Thymus (tissue), 11 donors: ENCODE measurements at regions not wholly inside any gene's neighbourhood (a gene's known extent, or its start where the extent isn't known, plus 50 kb on each side); places are given as distances from the start of the nearest gene placed in this dataset.
"Not testable (repeated sequence)": the region's sequence is repeated elsewhere in the genome, so short reads cannot be mapped to it uniquely, and the experiment has no call there.

ENCODE experiments used
- DNase-seq, 9 donors: peaks; one replicate each; pipeline ENCODE4 v3.0.0-alpha.2; 2013; ENCODE audit warnings: low spot score in 9 of 9, low read depth in 6 of 9, missing footprints in 1 of 9
- H3K27ac ChIP-seq, 2 donors: one replicate each; pipeline ENCODE4 v1.5.1; 2013; ENCODE audit warnings: control low read depth in 1 of 2, low read depth in 1 of 2, low read length in 1 of 2, mild to moderate bottlenecking in 1 of 2, moderate library complexity in 1 of 2
- H3K27me3 ChIP-seq, 2 donors: one replicate each; pipeline ENCODE4 v1.5.1; 2013; ENCODE audit warnings: low read length in 1 of 2; ENCODE audit not compliant: control insufficient read depth in 2 of 2, insufficient read depth in 1 of 2
- H3K36me3 ChIP-seq, 2 donors: one replicate each; pipeline ENCODE4 v1.5.1; 2013; ENCODE audit warnings: low read length in 1 of 2, mild to moderate bottlenecking in 1 of 2, moderate library complexity in 1 of 2; ENCODE audit not compliant: control insufficient read depth in 2 of 2, insufficient read depth in 2 of 2
- H3K4me1 ChIP-seq, 2 donors: one replicate each; pipeline ENCODE4 v1.5.1; 2013; ENCODE audit warnings: low read length in 2 of 2; ENCODE audit not compliant: control insufficient read depth in 2 of 2, insufficient read depth in 2 of 2
- H3K4me3 ChIP-seq, 2 donors: one replicate each; pipeline ENCODE4 v1.5.1; 2013; ENCODE audit warnings: low read length in 2 of 2, control low read depth in 1 of 2, mild to moderate bottlenecking in 1 of 2
- H3K9me3 ChIP-seq, 2 donors: one replicate each; pipeline ENCODE4 v1.5.1; 2013; ENCODE audit warnings: low read length in 1 of 2, mild to moderate bottlenecking in 1 of 2; ENCODE audit not compliant: control insufficient read depth in 2 of 2, insufficient read depth in 1 of 2
- WGBS: extraction: QIAGEN DNeasy Blood & Tissue Kit; methylation state at CpG from one replicate; pipeline ENCODE4 v1.1.7; 2013; 5-methylcytosine and 5-hydroxymethylcytosine counted together
- donor health status: healthy.

DNA sequence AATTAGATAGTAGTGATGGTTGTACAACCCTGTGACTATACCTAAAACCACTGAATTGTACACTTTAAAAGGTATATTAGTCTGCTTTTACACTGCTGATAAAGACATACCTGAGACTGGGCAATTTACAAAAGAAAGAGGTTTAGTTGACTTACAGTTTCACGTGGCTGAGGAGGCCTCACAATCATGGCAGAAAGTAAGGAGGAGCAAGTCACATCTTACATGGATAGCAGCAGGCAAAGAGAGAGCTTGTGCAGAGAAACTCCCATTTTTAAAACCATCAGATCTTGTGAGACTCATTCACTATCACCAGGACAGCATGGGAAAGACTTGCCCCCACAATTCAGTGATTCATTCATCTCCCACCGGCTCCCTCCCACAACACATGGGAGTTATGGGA, 379.9 kb downstream of the RRAGC start:
- H3K36me3 ChIP-seq, H3K27ac ChIP-seq, H3K4me3 ChIP-seq, H3K4me1 ChIP-seq, H3K9me3 ChIP-seq, DNase-seq: not testable (repeated sequence)
- H3K27me3 ChIP-seq: peaks cover 17 to 36% of the 10 kb centered on the region in 2 donors
- 90% methylated on average over 2 of the region's 2 CpGs for WGBS

DNA sequence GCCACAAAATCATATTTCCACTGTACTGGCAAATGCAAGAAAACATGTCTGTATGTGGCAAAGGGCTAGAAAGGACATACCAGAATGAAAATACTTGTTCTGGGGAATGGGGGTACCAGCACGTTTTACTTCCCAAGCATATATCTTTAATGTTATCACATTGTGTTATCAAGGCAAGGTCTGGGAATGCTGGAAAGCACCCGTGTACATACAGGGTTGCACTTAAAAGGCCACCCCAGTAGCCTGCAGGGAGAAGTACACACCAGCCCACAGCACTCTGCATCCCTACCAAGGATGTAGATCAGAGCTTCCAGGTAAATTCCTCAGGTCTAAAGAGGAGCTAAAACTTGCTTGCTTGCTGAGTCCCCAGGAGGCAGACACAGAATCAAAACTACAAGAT, 381.8 kb downstream of the RRAGC start:
- H3K27ac ChIP-seq: no peak overlapping the region
- 80% methylated on average over 2 of the region's 2 CpGs for WGBS

DNA sequence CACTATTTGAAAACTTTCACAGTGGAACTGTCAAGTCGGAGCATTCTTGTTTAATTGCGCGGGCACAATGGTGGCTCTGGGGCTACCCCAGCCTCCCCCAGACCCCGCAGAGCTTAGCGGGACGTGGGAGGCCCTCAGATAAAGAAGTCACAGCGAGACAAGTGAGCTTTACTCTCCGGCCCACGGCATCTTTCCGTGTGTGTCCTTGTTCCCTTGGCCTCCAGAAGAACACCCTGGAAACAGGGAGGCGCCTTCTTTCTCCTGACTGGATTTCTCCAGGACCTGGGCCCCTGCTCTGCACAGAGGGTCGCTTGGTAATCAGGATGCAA, 382.8 kb downstream of the RRAGC start:
- H3K27me3 ChIP-seq: peaks cover 22 to 42% of the 10 kb centered on the region in 2 donors
- no peak overlapping the region for H3K27ac ChIP-seq
- no peaks in the 10 kb centered on the region for H3K4me1 ChIP-seq
- DNase-seq: no peak
- no peak overlapping the region for H3K4me3 ChIP-seq
- H3K36me3 ChIP-seq: no peaks in the 10 kb centered on the region
- no peaks in the 10 kb centered on the region for H3K9me3 ChIP-seq
- WGBS: 32% methylated on average over 12 of the region's 12 CpGs

More for the DNA sequence above, 381.8 kb downstream of the RRAGC start:
- H3K9me3 ChIP-seq: no peaks in the 10 kb centered on the region
- H3K4me3 ChIP-seq: no peak overlapping the region
- peaks cover 22 to 42% of the 10 kb centered on the region in 2 donors for H3K27me3 ChIP-seq
- no peaks in the 10 kb centered on the region for H3K36me3 ChIP-seq
- no peaks in the 10 kb centered on the region for H3K4me1 ChIP-seq
- DNase-seq: no peak

DNA sequence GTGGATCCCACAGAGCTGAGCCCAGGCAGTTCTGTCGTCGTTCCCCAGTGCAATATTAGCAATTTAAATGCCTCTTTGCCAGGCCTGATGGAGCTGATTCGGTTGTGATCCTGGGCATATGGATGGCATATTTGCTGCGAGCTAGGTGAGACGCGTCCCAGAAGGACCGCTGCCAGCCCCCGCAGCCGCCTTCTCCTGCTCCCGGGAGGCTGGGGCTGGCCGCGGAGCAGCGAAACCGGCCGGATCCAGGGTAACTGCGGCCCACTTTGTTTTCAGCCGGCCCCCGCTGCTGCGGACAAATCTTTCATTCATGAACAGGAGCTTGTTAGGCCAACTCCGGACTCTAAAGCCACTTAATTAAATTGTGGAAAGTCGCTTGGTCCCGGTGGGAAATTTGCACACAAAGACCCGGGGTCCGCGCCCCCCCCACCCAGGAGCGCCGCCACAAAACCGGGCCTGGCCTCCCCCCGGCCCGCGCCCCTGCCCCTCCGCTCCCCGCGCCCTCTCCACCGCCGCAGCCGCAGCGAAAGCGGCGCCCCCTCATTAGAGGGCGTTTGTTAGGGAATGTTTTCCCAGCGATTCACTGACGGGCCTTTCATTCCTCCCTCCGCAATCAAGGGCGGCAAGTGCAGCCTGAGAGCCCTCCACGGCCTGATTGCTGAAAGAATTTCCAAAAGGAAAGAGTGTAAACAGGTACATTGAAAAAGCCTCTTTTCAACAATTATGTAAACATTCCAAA, 383.3 kb downstream of the RRAGC start:
- Histone ChIP-seq H3K4me1 (no peaks in the 10 kb centered on the region), H3K27ac (peak overlapping the region in 1 of 2 donors; percentile 49), H3K27me3 (peaks cover 22 to 42% of the 10 kb centered on the region in 2 donors), H3K9me3 (no peaks in the 10 kb centered on the region), H3K36me3 (no peaks in the 10 kb centered on the region), H3K4me3 (peak overlapping the region in 1 of 2 donors; percentile 34)
- 6% methylated on average over 46 of the region's 46 CpGs for WGBS
- DNase-seq: no peak

DNA sequence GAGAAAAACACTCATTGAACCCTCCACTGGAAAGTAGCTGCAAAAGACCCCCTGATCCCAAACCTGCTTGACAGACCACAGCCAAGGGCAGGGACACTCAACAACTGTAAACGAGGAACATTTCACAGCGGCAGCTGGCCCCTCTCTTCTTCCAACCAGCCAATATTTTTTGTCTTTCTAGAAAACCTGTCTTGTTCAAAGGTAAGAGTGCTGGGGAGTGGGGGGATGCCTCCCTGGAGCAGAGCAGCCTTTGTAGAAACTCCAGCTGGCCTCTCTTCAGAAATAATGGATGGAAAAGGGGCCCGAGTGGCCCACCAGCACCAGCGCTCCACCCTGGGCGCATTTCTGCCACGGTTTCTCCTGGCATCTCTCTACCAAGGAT, 384.0 kb downstream of the RRAGC start:
- DNase-seq: no peak
- Histone ChIP-seq H3K4me3 (peak overlapping the region in 1 of 2 donors; percentile 19), H3K27ac (peak overlapping the region in 1 of 2 donors; percentile 86)

DNA sequence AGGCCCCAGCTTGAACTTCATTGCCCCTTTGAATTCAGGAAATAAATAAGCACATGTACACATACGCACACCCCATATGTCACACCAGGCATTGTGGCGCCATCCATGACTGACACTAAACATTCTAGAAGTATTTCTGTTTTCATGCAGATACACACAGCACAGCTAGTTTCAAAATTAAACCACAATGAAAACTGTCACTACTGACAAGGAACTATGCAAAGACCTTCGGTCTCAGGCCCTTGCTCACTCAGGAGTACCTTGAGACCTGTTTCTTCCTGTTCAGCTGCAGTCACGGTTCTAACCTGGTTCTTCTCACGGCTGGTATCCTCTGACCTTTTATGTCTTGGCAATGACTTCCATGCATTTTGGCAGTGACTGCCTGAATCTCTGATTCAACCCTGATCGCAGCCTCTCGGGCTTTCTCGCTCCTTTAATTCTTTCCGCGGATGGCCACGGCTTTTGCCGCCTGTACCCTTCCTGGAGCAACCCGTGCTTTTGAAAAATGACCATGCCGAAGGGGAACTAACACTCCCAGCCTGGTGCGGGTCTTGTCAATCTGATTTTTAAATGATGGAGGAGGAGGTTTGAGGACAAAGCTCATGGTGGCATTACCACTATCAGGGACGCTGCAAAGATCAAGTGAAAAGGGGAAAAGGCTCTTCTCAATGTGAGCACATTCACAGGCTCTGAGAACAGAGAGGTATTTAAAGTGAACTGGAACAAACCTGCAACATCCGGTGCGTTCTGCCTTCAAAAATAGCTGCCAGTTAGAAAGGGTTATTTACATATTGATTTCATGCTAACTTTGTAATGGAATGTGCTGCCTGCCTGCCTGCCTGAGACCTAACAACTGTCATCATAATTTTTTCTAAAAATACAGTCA, 384.6 kb downstream of the RRAGC start:
- DNase-seq: peak in 2 of 9 donors; percentile 18 to 20
- Histone ChIP-seq H3K9me3 (no peaks in the 10 kb centered on the region), H3K27ac (peak overlapping the region in 1 of 2 donors; percentile 86), H3K4me1 (no peaks in the 10 kb centered on the region), H3K4me3 (peak overlapping the region in 1 of 2 donors; percentile 19), H3K27me3 (peaks cover 22 to 42% of the 10 kb centered on the region in 2 donors), H3K36me3 (no peaks in the 10 kb centered on the region)
- 34% methylated on average over 18 of the region's 18 CpGs for WGBS

More for the DNA sequence above, 384.0 kb downstream of the RRAGC start:
- Histone ChIP-seq H3K27me3 (peaks cover 22 to 42% of the 10 kb centered on the region in 2 donors), H3K9me3 (no peaks in the 10 kb centered on the region), H3K4me1 (no peaks in the 10 kb centered on the region), H3K36me3 (no peaks in the 10 kb centered on the region)
- 37% methylated on average over 6 of the region's 6 CpGs for WGBS

DNA sequence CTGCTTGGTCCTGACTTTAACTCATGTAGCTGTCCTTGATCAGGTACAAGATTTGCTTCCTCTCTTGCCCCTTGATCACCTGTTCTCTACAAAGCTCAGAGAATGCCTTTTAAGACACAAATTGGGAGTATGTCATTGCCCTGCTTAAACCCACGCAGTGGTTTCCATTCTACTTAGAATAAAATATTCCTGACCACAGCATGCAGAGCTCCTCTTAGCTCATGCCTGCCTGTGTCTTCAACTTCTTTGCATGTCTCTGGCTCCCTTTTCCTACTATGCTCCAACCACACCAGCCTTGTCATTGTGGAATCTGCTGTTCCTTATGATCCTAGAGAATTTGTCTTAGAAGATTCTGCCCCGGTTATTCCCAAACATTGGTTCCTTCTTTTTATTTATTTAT, 393.1 kb downstream of the RRAGC start:
- no peaks in the 10 kb centered on the region for H3K9me3 ChIP-seq
- no peaks in the 10 kb centered on the region for H3K36me3 ChIP-seq
- no peak overlapping the region for H3K27ac ChIP-seq
- no peaks in the 10 kb centered on the region for H3K4me1 ChIP-seq
- DNase-seq: no peak
- WGBS: 92% methylated on average over 2 of the region's 2 CpGs
- peaks cover 0 to 2% of the 10 kb centered on the region in 2 donors for H3K27me3 ChIP-seq
- no peak overlapping the region for H3K4me3 ChIP-seq

DNA sequence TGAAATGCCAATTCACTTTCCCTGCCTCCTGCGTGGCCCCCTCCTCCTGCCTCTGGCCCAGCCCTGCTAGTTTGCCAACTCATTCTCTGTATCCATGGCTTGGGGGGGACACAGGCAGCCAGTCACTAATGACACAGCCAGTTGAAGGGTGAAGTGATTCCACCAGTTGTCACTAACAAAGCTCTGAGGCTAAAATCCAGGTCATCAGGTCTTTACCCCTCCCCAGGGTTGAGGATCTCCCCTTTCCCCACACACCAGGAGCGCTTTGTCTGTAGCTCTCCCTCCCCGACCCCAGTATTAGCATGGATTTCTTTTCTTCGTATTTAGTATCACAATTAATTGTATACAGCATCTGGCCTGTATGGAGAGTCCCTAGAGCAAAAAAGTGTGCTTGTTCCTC, 394.1 kb downstream of the RRAGC start:
- H3K4me3 ChIP-seq: no peak overlapping the region
- no peaks in the 10 kb centered on the region for H3K36me3 ChIP-seq
- peaks cover 0 to 2% of the 10 kb centered on the region in 2 donors for H3K27me3 ChIP-seq
- no peaks in the 10 kb centered on the region for H3K4me1 ChIP-seq
- no peak for DNase-seq
- H3K9me3 ChIP-seq: no peaks in the 10 kb centered on the region
- WGBS: 79% methylated on average over 4 of the region's 4 CpGs
- no peak overlapping the region for H3K27ac ChIP-seq

DNA sequence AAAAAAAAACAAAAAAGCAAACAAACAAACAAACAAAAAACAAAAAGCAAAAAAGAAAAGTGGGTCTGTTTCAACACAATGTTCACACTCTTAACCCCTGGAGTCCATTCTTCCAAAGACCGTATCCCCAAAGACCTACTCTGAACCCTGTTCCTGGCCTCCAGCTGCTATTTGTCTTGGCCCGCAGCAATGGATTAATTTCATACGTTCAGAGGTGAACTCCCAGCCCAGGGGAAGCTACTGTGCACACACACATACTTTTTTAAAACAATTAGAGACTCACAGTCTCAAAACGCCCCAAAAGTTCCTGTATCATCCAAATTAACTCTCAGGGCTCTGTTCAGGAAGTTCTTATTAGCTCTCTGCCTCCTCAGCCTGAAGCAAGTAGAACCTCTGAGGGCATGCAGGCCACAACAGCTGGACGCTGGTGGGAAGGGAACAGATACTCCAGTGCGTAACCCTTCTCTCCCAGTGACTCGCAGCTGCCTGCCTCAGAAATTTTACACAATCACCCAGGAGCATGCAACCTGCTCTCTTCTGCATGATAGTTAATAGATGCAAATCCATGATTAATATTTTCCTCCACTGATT, 395.4 kb downstream of the RRAGC start:
- H3K4me3 ChIP-seq: no peak overlapping the region
- DNase-seq: no peak
- no peaks in the 10 kb centered on the region for H3K36me3 ChIP-seq
- H3K9me3 ChIP-seq: no peaks in the 10 kb centered on the region
- 73% methylated on average over 7 of the region's 7 CpGs for WGBS
- H3K27ac ChIP-seq: no peak overlapping the region
- H3K4me1 ChIP-seq: no peaks in the 10 kb centered on the region
- H3K27me3 ChIP-seq: peaks cover 0 to 2% of the 10 kb centered on the region in 2 donors
